Left colon (tissue), 2 donors: ENCODE measurements at regions not wholly inside any gene's neighbourhood (a gene's known extent, or its start where the extent isn't known, plus 50 kb on each side); places are given as distances from the start of the nearest gene placed in this dataset.
"Not testable (repeated sequence)": the region's sequence is repeated elsewhere in the genome, so short reads cannot be mapped to it uniquely, and the experiment has no call there.

ENCODE experiments used
- ATAC-seq: fragments of 200-7000 bp; cut with Tn5 transposase; one replicate; pipeline ENCODE4 v1.9.1; 2020; ENCODE audit warnings: mild to moderate bottlenecking, moderate library complexity
- DNase-seq, 2 donors: peaks; one replicate each; pipeline ENCODE4 v3.0.0-alpha.2; 2020
- intact Hi-C, 2 donors: fragments of 100-400 bp; cut with DNase I in 1 of 2; cut with micrococcal nuclease in 1 of 2; formaldehyde crosslinking; loops; one replicate each; pipeline versions ENCODE4 v1.11.2 to v1.14.0; 2022; cut with DNase I, micrococcal nuclease
- donor health status: DM: no; HTN: no; CAD: no.
- donor health status: DM: yes; HTN: yes; CAD: no.

GRCh38 chr11:23569547-23569946, 709.3 kb upstream of the CCDC179 start:
- ATAC-seq, result no peak
- intact Hi-C loops, result no loop called here

GRCh38 chr11:23570828-23571227, 710.6 kb upstream of the CCDC179 start:
- no peak for DNase-seq
- intact Hi-C loops, result no loop called here
- no peak for ATAC-seq

More at GRCh38 chr11:23569547-23569946, 709.3 kb upstream of the CCDC179 start:
- no peak for DNase-seq

- ATAC-seq, result no peak
- DNase-seq, result no peak
- intact Hi-C loops, result no loop called here
These were observed 713.2 kb upstream of the CCDC179 start for GRCh38 chr11:23573429-23573828.

- intact Hi-C loops, result no loop called here
- no peak for ATAC-seq
These were observed 713.9 kb upstream of the CCDC179 start for GRCh38 chr11:23574149-23574548.

GRCh38 chr11:23577296-23577695, 717.0 kb upstream of the CCDC179 start:
- intact Hi-C loops, result no loop called here
- DNase-seq (no peak), ATAC-seq (no peak)

More at GRCh38 chr11:23574149-23574548, 713.9 kb upstream of the CCDC179 start:
- no peak for DNase-seq

GRCh38 chr11:23585416-23586104, 725.3 kb upstream of the CCDC179 start:
- intact Hi-C loops, result no loop called here
- no peak for DNase-seq
- peak; percentile 70 for ATAC-seq

- intact Hi-C loops, result no loop called here
- no peak for ATAC-seq
- DNase-seq, result no peak
These were observed 725.9 kb upstream of the CCDC179 start for GRCh38 chr11:23586173-23586572.

- intact Hi-C loops, result no loop called here
- DNase-seq, result no peak
- ATAC-seq, result no peak
These were observed 730.5 kb upstream of the CCDC179 start for GRCh38 chr11:23590596-23591308.

GRCh38 chr11:23594755-23595154, 734.5 kb upstream of the CCDC179 start:
- ATAC-seq (no peak), DNase-seq (no peak)
- intact Hi-C loops, result no loop called here

- intact Hi-C loops, result no loop called here
- ATAC-seq (no peak), DNase-seq (no peak)
These were observed 744.7 kb upstream of the CCDC179 start for GRCh38 chr11:23604966-23605365.

- ATAC-seq (no peak), DNase-seq (no peak)
- intact Hi-C loops, result no loop called here
These were observed 745.9 kb upstream of the CCDC179 start for GRCh38 chr11:23606191-23606590.

- DNase-seq, result no peak
- no peak for ATAC-seq
- intact Hi-C loops, result no loop called here
These were observed 751.5 kb upstream of the CCDC179 start for GRCh38 chr11:23611726-23612125.

GRCh38 chr11:23620617-23621016, 760.3 kb upstream of the CCDC179 start:
- ATAC-seq (no peak), DNase-seq (no peak)
- intact Hi-C loops, result no loop called here

GRCh38 chr11:23632293-23632692, 772.0 kb upstream of the CCDC179 start:
- DNase-seq, result no peak
- ATAC-seq, result no peak
- intact Hi-C loops, result no loop called here

GRCh38 chr11:23644443-23644842, 784.2 kb upstream of the CCDC179 start:
- intact Hi-C loops, result no loop called here
- no peak for ATAC-seq
- no peak for DNase-seq

GRCh38 chr11:23652336-23652735, 792.1 kb upstream of the CCDC179 start:
- intact Hi-C loops, ATAC-seq, DNase-seq: not testable (repeated sequence)

- intact Hi-C loops, result no loop called here
- ATAC-seq (no peak), DNase-seq (no peak)
These were observed 792.9 kb upstream of the CCDC179 start for GRCh38 chr11:23653071-23653675.

- ATAC-seq (no peak), DNase-seq (no peak)
- intact Hi-C loops, result no loop called here
These were observed 808.0 kb upstream of the CCDC179 start for GRCh38 chr11:23668324-23668723.

- ATAC-seq, result no peak
- intact Hi-C loops, result no loop called here
- DNase-seq, result no peak
These were observed 813.1 kb upstream of the CCDC179 start for GRCh38 chr11:23673366-23673765.

GRCh38 chr11:23674866-23675265, 814.6 kb upstream of the CCDC179 start:
- intact Hi-C loops, result no loop called here
- DNase-seq, result no peak
- ATAC-seq, result no peak
